ENCODE measurements at regions not wholly inside any gene's neighbourhood (a gene's known extent, or its start where the extent isn't known, plus 50 kb on each side); places are given as distances from the start of the nearest gene placed in this dataset.

GRCh38 chr18:8942021-8942908 is 160.2 kb upstream of the NDUFV2 start:
- TF ChIP-seq SPI1 (IDR thresholded peaks at IDR 0.05; ENCODE audit: borderline replicate concordance, low read depth): no peak
- no peak for TF ChIP-seq REST (IDR thresholded peaks at IDR 0.05; ENCODE audit: insufficient replicate concordance, low read depth)
- no peak for TF ChIP-seq CTCF (IDR thresholded peaks at IDR 0.05; ENCODE audit: insufficient read depth, low read length)
- TF ChIP-seq GABPA (IDR thresholded peaks at IDR 0.05; ENCODE audit: low read depth): no peak
- no peak for TF ChIP-seq POLR2AphosphoS5 (IDR thresholded peaks at IDR 0.05; ENCODE audit: low read depth)
- no peak for DNase-seq (ENCODE audit: low read depth in 1 of 2, low spot score in 1 of 2)
- no peak overlapping the region for H3K4me3 ChIP-seq (replicated peaks; ENCODE audit: insufficient read depth, low read length)
- no peak overlapping the region for H3K27ac ChIP-seq (replicated peaks)
- H3K27me3 ChIP-seq (ENCODE audit: insufficient read depth, poor library complexity, severe bottlenecking): peaks cover 2% of the 10 kb centered on the region

- TF ChIP-seq CTCF (IDR thresholded peaks at IDR 0.05; ENCODE audit: insufficient read depth, low read length) (no peak), REST (IDR thresholded peaks at IDR 0.05; ENCODE audit: insufficient replicate concordance, low read depth) (no peak), SPI1 (IDR thresholded peaks at IDR 0.05; ENCODE audit: borderline replicate concordance, low read depth) (no peak), GABPA (IDR thresholded peaks at IDR 0.05; ENCODE audit: low read depth) (no peak), POLR2AphosphoS5 (IDR thresholded peaks at IDR 0.05; ENCODE audit: low read depth) (no peak)
- no peak overlapping the region for H3K4me3 ChIP-seq (replicated peaks; ENCODE audit: insufficient read depth, low read length)
- no peak overlapping the region for H3K27ac ChIP-seq (replicated peaks)
- H3K27me3 ChIP-seq (ENCODE audit: insufficient read depth, poor library complexity, severe bottlenecking): peaks cover 2% of the 10 kb centered on the region
- DNase-seq (ENCODE audit: low read depth in 1 of 2, low spot score in 1 of 2): no peak
Measured at GRCh38 chr18:8942909-8943545, 159.5 kb upstream of the NDUFV2 start.

- DNase-seq (ENCODE audit: low read depth in 1 of 2, low spot score in 1 of 2): no peak
- H3K27me3 ChIP-seq (ENCODE audit: insufficient read depth, poor library complexity, severe bottlenecking): no peaks in the 10 kb centered on the region
- no peak overlapping the region for H3K27ac ChIP-seq (replicated peaks)
- no peak for TF ChIP-seq CTCF (IDR thresholded peaks at IDR 0.05; ENCODE audit: insufficient read depth, low read length)
- TF ChIP-seq REST (IDR thresholded peaks at IDR 0.05; ENCODE audit: insufficient replicate concordance, low read depth): no peak
- no peak for TF ChIP-seq SPI1 (IDR thresholded peaks at IDR 0.05; ENCODE audit: borderline replicate concordance, low read depth)
- no peak for TF ChIP-seq GABPA (IDR thresholded peaks at IDR 0.05; ENCODE audit: low read depth)
- no peak for TF ChIP-seq POLR2AphosphoS5 (IDR thresholded peaks at IDR 0.05; ENCODE audit: low read depth)
- no peak overlapping the region for H3K4me3 ChIP-seq (replicated peaks; ENCODE audit: insufficient read depth, low read length)
Measured at GRCh38 chr18:8943900-8944870, 158.3 kb upstream of the NDUFV2 start.

Data from HL-60 (cell line).